ENCODE measurements at regions not wholly inside any gene's neighbourhood (a gene's known extent, or its start where the extent isn't known, plus 50 kb on each side); places are given as distances from the start of the nearest gene placed in this dataset.

DNA sequence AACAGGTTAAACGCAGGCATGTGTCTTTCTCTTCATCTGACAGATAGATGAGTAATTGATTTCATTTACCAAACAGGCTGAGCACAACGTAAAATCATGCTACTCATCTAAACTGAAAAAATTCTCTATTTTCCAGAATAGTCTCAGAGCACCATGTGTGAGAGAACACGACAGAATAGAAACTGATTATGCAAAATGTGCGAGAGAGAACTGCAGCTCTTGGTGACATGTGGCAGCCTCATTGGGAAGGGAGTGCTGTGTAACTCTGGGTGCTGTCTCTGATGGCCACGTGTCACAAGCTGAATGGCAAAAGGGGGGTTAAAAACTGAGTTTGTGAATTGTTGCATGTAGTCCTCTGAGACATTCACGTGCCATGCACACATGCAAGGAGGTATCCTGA, 143.7 kb upstream of the ATXN1 start:
- no peak for TF ChIP-seq POLR2A (IDR thresholded peaks at IDR 0.05; ENCODE audit: low read length)
- TF ChIP-seq, protein P1, sequence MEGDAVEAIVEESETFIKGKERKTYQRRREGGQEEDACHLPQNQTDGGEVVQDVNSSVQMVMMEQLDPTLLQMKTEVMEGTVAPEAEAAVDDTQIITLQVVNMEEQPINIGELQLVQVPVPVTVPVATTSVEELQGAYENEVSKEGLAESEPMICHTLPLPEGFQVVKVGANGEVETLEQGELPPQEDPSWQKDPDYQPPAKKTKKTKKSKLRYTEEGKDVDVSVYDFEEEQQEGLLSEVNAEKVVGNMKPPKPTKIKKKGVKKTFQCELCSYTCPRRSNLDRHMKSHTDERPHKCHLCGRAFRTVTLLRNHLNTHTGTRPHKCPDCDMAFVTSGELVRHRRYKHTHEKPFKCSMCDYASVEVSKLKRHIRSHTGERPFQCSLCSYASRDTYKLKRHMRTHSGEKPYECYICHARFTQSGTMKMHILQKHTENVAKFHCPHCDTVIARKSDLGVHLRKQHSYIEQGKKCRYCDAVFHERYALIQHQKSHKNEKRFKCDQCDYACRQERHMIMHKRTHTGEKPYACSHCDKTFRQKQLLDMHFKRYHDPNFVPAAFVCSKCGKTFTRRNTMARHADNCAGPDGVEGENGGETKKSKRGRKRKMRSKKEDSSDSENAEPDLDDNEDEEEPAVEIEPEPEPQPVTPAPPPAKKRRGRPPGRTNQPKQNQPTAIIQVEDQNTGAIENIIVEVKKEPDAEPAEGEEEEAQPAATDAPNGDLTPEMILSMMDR (IDR thresholded peaks at IDR 0.05) = no peak
